GM12878 (cell line): ENCODE measurements at regions not wholly inside any gene's neighbourhood (a gene's known extent, or its start where the extent isn't known, plus 50 kb on each side); places are given as distances from the start of the nearest gene placed in this dataset.

ENCODE experiments used
- HCFC1 ChIP-seq: fragments of 150-350 bp; IDR thresholded peaks from 2 replicates; pipeline ENCODE4 v1.6.1; 2014; ENCODE audit warnings: low read length
- IKZF1 ChIP-seq: fragments of 450-650 bp; conservative IDR thresholded peaks from 2 replicates; pipeline ENCODE4 v1.6.1; 2017; ENCODE audit warnings: antibody characterized with exemption, mild to moderate bottlenecking
- KAT2A ChIP-seq: conservative IDR thresholded peaks from 2 replicates; pipeline ENCODE4 v1.6.1; 2011; ENCODE audit warnings: low read depth, low read length; ENCODE audit not compliant: control insufficient read depth
- PAX5 ChIP-seq: IDR thresholded peaks from 2 replicates; pipeline ENCODE4 v1.6.1; 2011; ENCODE audit warnings: low read depth, low read length, borderline replicate concordance
- RAD21 ChIP-seq: IDR thresholded peaks from 2 replicates; pipeline ENCODE4 v1.6.1; 2011; ENCODE audit warnings: mild to moderate bottlenecking, low read depth, low read length, moderate library complexity; ENCODE audit not compliant: insufficient read depth
- SREBF1 ChIP-seq: IDR thresholded peaks from 2 replicates; pipeline ENCODE4 v1.6.1; 2012; ENCODE audit warnings: mild to moderate bottlenecking, low read length
- ZBED1 ChIP-seq: IDR thresholded peaks from 2 replicates; pipeline ENCODE4 v1.6.1; 2016; ENCODE audit warnings: borderline replicate concordance
- TF ChIP-seq, protein P1 (sequence below): fragments of 150-350 bp; IDR thresholded peaks from 2 replicates; pipeline ENCODE4 v1.6.1; 2016; ENCODE audit warnings: low read depth, low read length
- TF ChIP-seq, protein P2 (sequence below): IDR thresholded peaks from 2 replicates; pipeline ENCODE4 v1.6.1; 2011; ENCODE audit warnings: mild to moderate bottlenecking, low read depth, low read length, moderate library complexity; ENCODE audit not compliant: insufficient replicate concordance
- TF ChIP-seq, protein P3 (sequence below): IDR thresholded peaks from 2 replicates; pipeline ENCODE4 v1.6.1; 2012; ENCODE audit warnings: low read depth, low read length, improper control_type of control experiment

DNA sequence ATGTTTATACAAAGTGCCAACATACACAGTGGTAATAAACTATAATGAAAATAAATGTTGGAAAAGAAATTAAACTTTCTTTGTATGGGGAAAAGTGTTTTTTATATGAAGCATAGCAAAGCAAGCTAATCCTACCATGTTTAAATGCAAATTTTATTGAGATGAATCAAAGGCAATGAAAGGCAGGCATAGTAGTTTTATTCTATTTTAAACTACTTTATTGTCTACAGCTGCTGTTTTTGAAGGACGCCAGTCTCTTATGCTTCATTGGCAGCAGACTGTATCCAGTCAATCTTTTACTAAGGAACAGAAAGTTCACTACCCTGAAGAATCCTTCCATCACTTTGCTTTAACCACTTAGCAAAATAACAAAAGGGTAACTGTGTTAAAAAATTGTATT is 761.0 kb downstream of the ROBO2 start (continued):
- TF ChIP-seq, protein P1, sequence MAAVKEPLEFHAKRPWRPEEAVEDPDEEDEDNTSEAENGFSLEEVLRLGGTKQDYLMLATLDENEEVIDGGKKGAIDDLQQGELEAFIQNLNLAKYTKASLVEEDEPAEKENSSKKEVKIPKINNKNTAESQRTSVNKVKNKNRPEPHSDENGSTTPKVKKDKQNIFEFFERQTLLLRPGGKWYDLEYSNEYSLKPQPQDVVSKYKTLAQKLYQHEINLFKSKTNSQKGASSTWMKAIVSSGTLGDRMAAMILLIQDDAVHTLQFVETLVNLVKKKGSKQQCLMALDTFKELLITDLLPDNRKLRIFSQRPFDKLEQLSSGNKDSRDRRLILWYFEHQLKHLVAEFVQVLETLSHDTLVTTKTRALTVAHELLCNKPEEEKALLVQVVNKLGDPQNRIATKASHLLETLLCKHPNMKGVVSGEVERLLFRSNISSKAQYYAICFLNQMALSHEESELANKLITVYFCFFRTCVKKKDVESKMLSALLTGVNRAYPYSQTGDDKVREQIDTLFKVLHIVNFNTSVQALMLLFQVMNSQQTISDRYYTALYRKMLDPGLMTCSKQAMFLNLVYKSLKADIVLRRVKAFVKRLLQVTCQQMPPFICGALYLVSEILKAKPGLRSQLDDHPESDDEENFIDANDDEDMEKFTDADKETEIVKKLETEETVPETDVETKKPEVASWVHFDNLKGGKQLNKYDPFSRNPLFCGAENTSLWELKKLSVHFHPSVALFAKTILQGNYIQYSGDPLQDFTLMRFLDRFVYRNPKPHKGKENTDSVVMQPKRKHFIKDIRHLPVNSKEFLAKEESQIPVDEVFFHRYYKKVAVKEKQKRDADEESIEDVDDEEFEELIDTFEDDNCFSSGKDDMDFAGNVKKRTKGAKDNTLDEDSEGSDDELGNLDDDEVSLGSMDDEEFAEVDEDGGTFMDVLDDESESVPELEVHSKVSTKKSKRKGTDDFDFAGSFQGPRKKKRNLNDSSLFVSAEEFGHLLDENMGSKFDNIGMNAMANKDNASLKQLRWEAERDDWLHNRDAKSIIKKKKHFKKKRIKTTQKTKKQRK = no peak
- TF ChIP-seq RAD21 (no peak), KAT2A (no peak), SREBF1 (no peak), HCFC1 (no peak), IKZF1 (no peak), ZBED1 (no peak), PAX5 (no peak)
- TF ChIP-seq, protein P2, sequence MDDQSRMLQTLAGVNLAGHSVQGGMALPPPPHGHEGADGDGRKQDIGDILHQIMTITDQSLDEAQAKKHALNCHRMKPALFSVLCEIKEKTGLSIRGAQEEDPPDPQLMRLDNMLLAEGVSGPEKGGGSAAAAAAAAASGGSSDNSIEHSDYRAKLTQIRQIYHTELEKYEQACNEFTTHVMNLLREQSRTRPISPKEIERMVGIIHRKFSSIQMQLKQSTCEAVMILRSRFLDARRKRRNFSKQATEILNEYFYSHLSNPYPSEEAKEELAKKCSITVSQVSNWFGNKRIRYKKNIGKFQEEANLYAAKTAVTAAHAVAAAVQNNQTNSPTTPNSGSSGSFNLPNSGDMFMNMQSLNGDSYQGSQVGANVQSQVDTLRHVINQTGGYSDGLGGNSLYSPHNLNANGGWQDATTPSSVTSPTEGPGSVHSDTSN = no peak
- TF ChIP-seq, protein P3, sequence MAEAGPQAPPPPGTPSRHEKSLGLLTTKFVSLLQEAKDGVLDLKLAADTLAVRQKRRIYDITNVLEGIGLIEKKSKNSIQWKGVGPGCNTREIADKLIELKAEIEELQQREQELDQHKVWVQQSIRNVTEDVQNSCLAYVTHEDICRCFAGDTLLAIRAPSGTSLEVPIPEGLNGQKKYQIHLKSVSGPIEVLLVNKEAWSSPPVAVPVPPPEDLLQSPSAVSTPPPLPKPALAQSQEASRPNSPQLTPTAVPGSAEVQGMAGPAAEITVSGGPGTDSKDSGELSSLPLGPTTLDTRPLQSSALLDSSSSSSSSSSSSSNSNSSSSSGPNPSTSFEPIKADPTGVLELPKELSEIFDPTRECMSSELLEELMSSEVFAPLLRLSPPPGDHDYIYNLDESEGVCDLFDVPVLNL = no peak
